NCI-H2196 treated with DMSO at 0.1 percent for 48 hours (cell line): ENCODE measurements at regions not wholly inside any gene's neighbourhood (a gene's known extent, or its start where the extent isn't known, plus 50 kb on each side); places are given as distances from the start of the nearest gene placed in this dataset.
"Not testable (repeated sequence)": the region's sequence is repeated elsewhere in the genome, so short reads cannot be mapped to it uniquely, and the experiment has no call there.

Experiments used
- DNase-seq: peaks from one replicate; lab custom pipeline; 2025; ENCODE audit not compliant: unreplicated experiment; lab: John Stamatoyannopoulos, UW

DNA sequence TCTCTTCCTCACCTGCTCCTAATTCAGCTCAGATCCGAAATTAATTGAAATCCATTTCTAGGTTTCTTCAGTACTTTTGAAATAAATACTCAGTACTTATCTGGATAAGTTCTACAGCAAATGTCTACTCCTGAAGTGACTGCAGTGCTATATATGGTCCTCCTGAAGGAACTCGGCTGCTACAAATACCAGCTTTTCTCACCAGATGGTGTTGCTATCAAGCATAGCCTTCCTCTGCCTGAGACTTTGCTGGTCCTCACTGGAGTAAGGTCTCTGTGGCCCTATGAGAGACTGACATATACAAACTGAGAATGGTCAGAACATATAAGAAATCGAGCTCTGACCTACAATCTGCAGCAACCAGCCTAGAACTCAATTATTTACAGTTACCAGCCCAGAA is 161.6 kb downstream of the NDFIP2 start:
- DNase-seq: no peak

- DNase-seq: peak; percentile 1
Measured at GRCh38 chr13:79637133-79637763, 156.3 kb downstream of the NDFIP2 start.

GRCh38 chr13:79631051-79631659 is 150.2 kb downstream of the NDFIP2 start:
- DNase-seq: peak; percentile 2

DNA sequence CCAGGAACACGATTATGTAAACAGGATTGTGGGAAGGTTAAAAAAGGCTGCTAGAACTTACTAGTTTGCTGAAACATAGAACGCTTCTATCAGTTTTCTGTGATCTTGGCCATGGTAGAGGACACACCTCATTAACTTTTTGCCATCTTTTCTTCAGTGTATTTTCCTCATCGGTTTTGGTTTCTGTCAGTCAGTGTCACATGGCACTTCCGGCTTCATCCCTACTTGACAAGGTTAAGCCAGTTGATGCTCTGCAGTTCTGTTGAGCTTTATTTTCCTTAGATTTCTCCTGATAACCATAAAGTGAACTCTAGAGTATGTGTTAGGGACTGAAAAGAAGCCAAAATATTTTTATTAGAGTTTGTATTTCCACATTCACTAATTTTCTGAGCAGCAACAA is 147.5 kb downstream of the NDFIP2 start:
- no peak for DNase-seq

GRCh38 chr13:79626924-79627323 is 146.0 kb downstream of the NDFIP2 start:
- DNase-seq: no peak

GRCh38 chr13:79625517-79625916 is 144.6 kb downstream of the NDFIP2 start:
- no peak for DNase-seq

GRCh38 chr13:79621902-79622301 is 140.9 kb downstream of the NDFIP2 start:
- no peak for DNase-seq

DNA sequence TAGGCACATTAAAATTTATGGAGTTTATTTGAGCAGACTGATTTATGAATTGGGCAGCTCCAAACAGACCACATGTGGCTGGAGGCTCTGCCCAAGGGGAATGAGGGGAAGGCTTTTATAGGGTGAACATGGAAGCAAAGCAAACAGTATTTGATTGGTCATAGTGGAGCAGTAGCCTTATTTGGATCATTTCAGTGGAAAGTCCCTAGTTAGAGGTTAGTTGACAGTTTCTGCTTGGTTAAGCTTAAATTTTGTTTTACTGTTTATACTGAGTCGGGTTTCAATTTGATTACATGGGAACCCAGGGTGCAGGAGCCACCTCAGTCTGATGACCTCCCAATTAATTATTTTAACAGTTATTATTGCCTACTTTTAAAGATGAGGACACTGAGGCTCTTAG is 140.5 kb downstream of the NDFIP2 start:
- DNase-seq: no peak

DNA sequence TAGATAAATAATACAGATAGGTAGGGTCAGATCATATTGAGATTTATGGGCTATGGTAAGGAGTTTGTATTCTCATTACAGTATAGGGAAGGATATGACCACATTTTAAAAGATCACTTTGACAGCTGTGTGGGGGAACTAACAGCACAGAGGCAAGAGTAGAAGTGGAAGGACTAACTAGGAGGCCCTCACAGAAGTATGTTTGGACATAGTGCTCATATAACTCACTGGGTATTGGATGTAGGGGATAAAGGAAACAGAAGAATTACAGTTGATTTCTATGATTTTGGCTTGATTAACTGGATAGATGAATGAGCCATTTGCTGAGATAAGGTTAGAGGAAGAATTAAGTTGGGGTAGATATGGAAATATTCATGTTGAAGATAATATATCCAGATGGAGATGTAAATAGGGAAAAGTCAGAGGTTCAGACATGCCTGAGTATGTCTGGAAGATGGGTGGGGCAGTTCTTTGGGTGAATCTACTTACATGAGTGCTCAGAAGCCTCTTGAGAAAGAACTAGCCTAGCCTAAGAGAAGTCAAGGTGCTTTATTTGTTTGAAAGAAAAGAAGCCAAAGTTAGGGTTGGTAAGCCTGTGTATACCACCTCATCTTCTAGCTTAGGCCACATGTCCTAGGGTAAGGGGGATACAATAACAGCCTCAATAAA is 133.4 kb downstream of the NDFIP2 start:
- DNase-seq: no peak

DNA sequence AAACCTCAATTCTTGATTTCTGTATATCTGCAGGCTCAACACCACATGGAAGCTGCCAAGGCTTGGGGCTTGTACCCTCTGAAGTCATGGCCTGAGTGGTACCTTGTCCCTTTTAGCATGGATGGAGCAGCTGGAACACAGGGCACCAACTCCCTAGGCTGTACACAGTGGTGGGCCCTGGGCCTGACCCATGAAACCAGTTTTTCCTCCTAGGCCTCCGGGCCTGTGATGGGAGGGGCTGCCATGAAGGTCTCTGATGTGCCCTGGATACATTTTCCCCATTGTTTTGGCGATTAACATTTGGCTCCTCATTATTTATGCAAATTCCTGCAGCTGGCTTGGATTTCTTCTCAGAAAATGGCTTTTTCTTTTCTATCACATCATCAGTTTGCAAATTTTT is 131.6 kb downstream of the NDFIP2 start:
- DNase-seq: no peak

DNA sequence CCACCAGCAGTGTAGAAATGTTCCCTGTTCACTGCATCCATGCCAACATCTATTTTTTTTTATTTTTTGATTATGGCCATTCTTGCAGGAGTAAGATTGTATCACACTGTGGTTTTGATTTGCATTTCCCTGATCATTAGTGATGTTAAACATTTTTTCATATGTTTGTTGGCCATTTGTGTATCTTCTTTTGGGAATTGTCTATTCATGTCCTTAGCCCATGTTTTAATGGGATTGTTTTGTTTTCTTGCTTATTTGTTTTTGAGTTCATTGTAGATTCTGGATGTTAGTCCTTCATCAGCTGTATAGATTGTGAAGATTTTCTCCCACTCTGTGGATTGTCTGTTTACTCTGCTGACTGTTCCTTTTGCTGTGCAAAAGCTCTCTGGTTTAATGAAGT is 126.9 kb downstream of the NDFIP2 start:
- DNase-seq: not testable (repeated sequence)
